ENCODE measurements at regions not wholly inside any gene's neighbourhood (a gene's known extent, or its start where the extent isn't known, plus 50 kb on each side); places are given as distances from the start of the nearest gene placed in this dataset.

GRCh38 chr7:101722247-101722646 lies 93.2 kb upstream of the MYL10 start:
- TF ChIP-seq CTCF (IDR thresholded peaks at IDR 0.05) = no peak
- TF ChIP-seq POLR2A (IDR thresholded peaks at IDR 0.05) = no peak

All from body of pancreas (tissue), 4 donors.